ENCODE measurements at regions not wholly inside any gene's neighbourhood (a gene's known extent, or its start where the extent isn't known, plus 50 kb on each side); places are given as distances from the start of the nearest gene placed in this dataset.

DNA sequence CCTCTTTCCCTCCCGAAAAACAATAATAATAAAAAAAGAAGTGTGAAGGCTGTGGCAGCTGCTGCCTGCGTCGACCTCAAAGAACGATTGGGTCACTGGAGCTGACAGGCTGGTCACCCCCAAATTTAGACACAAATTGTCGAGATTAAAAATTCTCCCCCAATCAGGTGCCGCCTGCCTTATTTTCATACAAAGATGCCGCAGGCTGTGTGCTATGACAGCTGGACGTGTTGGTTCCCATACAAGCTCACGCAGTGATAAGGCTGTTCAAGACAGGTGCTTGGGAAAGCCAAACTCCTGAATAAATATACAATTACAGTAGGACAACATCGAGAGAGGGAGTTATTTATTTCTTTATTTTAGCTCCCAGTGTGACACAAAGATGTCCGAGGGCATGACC is 1041.8 kb downstream of the VRK1 start:
- TF ChIP-seq FOXM1 (IDR thresholded peaks at IDR 0.05; ENCODE audit: low read depth) (no peak), GABPA (IDR thresholded peaks at IDR 0.05; ENCODE audit: low read depth) (no peak), CTCF (IDR thresholded peaks at IDR 0.05) (no peak), SMC3 (IDR thresholded peaks at IDR 0.05; ENCODE audit: low read depth, low read length) (no peak), PBX3 (IDR thresholded peaks at IDR 0.05) (no peak), POLR2AphosphoS5 (IDR thresholded peaks at IDR 0.05; ENCODE audit: low read depth, low read length) (no peak)

Data from SK-N-SH (cell line).